ENCODE measurements at regions not wholly inside any gene's neighbourhood (a gene's known extent, or its start where the extent isn't known, plus 50 kb on each side); places are given as distances from the start of the nearest gene placed in this dataset.

- Histone ChIP-seq H2AFZ (ENCODE audit: low read depth) (no peak overlapping the region), H3K27ac (ENCODE audit: low read depth in 2 of 2, low read length in 1 of 2) (no peak overlapping the region), H3K9me2 (no peaks in the 10 kb centered on the region), H3K9ac (no peak overlapping the region), H3K4me2 (no peak overlapping the region), H3K79me2 (ENCODE audit: insufficient read depth) (no peaks in the 10 kb centered on the region), H3K4me3 (ENCODE audit: low read depth in 2 of 2, low read length in 1 of 2) (no peak overlapping the region), H4K20me1 (ENCODE audit: insufficient read depth) (no peaks in the 10 kb centered on the region), H3K27me3 (ENCODE audit: insufficient read depth) (no peaks in the 10 kb centered on the region), H3F3A (replicated peaks; ENCODE audit: insufficient read depth) (no peaks in the 10 kb centered on the region), H3K36me3 (replicated peaks in 1 of 2; ENCODE audit: control insufficient read depth in 1 of 2, insufficient read depth in 2 of 2, low read length in 1 of 2) (no peaks in the 10 kb centered on the region), H3K4me1 (ENCODE audit: control insufficient read depth in 1 of 2, insufficient read depth in 2 of 2, low read depth in 1 of 2, low read length in 1 of 2) (no peaks in the 10 kb centered on the region; a peak in 1 of 4 replicates), H3K9me3 (no peaks in the 10 kb centered on the region)
- WGBS (ENCODE audit: low lambda C conversion rate) = 4% methylated on average over 1 of the region's 1 CpG
- ChIA-PET CTCF (no interaction called here), POLR2A (no interaction called here)
- TF ChIP-seq GABPA (IDR thresholded peaks at IDR 0.05; ENCODE audit: low read depth) (no peak), FOXJ3 (CRISPR knock-in tag; IDR thresholded peaks at IDR 0.05) (no peak), REST (IDR thresholded peaks at IDR 0.05; ENCODE audit: low read depth, low read length) (no peak), TEAD4 (IDR thresholded peaks at IDR 0.05; ENCODE audit: borderline replicate concordance, insufficient read depth) (no peak), JUND (IDR thresholded peaks at IDR 0.05) (no peak), NFIC (IDR thresholded peaks at IDR 0.05; ENCODE audit: borderline replicate concordance) (no peak), YY1 (IDR thresholded peaks at IDR 0.05; ENCODE audit: low read depth) (no peak), MXI1 (IDR thresholded peaks at IDR 0.05; ENCODE audit: low read depth, low read length) (no peak), IRF3 (IDR thresholded peaks at IDR 0.05; ENCODE audit: low read depth, low read length) (no peak), ELF1 (IDR thresholded peaks at IDR 0.05) (no peak), RXRA (IDR thresholded peaks at IDR 0.05; ENCODE audit: borderline replicate concordance, low read depth) (no peak), EP300 (IDR thresholded peaks at IDR 0.05; ENCODE audit: borderline replicate concordance in 1 of 2, low read depth in 1 of 2, low read length in 1 of 2) (no peak), USF2 (IDR thresholded peaks at IDR 0.05; ENCODE audit: borderline replicate concordance, low read depth, low read length) (no peak), POLR2AphosphoS5 (IDR thresholded peaks at IDR 0.05; ENCODE audit: low read depth, low read length) (no peak), RAD21 (IDR thresholded peaks at IDR 0.05; ENCODE audit: low read length) (no peak), GATA2 (CRISPR knock-in tag; IDR thresholded peaks at IDR 0.05) (no peak), SMC3 (IDR thresholded peaks at IDR 0.05; ENCODE audit: low read depth, low read length) (no peak), TCF12 (IDR thresholded peaks at IDR 0.05) (no peak), RFX5 (IDR thresholded peaks at IDR 0.05; ENCODE audit: low read length) (no peak), USF1 (IDR thresholded peaks at IDR 0.05; ENCODE audit: borderline replicate concordance, low read depth) (no peak)
- no peak for DNase-seq
These were observed 307.2 kb downstream of the FRK start for GRCh38 chr6:115753446-115753845.

All from SK-N-SH (cell line).